ENCODE measurements at regions not wholly inside any gene's neighbourhood (a gene's known extent, or its start where the extent isn't known, plus 50 kb on each side); places are given as distances from the start of the nearest gene placed in this dataset.
"Not testable (repeated sequence)": the region's sequence is repeated elsewhere in the genome, so short reads cannot be mapped to it uniquely, and the experiment has no call there.

GRCh38 chr5:87780831-87781760, 368.4 kb upstream of the CCNH start:
- peak; percentile 81 for DNase-seq

- no peak for DNase-seq
Measured at GRCh38 chr5:87778876-87779275, 366.1 kb upstream of the CCNH start.

GRCh38 chr5:87777877-87778276, 365.1 kb upstream of the CCNH start:
- no peak for DNase-seq

GRCh38 chr5:87776785-87777184, 364.1 kb upstream of the CCNH start:
- DNase-seq: no peak

GRCh38 chr5:87776302-87776701, 363.6 kb upstream of the CCNH start:
- DNase-seq: not testable (repeated sequence)

GRCh38 chr5:87775228-87775627, 362.5 kb upstream of the CCNH start:
- DNase-seq: no peak

GRCh38 chr5:87774804-87775203, 362.1 kb upstream of the CCNH start:
- no peak for DNase-seq

GRCh38 chr5:87770601-87771121, 357.9 kb upstream of the CCNH start:
- DNase-seq: no peak

GRCh38 chr5:87770016-87770570, 357.4 kb upstream of the CCNH start:
- no peak for DNase-seq

- DNase-seq: no peak
Measured at GRCh38 chr5:87769157-87769556, 356.4 kb upstream of the CCNH start.

- DNase-seq: no peak
Measured at GRCh38 chr5:87768190-87768589, 355.5 kb upstream of the CCNH start.

GRCh38 chr5:87765009-87765408, 352.3 kb upstream of the CCNH start:
- DNase-seq: no peak

GRCh38 chr5:87762631-87763030, 349.9 kb upstream of the CCNH start:
- DNase-seq: no peak

GRCh38 chr5:87756951-87757350, 344.2 kb upstream of the CCNH start:
- no peak for DNase-seq

GRCh38 chr5:87755360-87755759, 342.6 kb upstream of the CCNH start:
- no peak for DNase-seq

GRCh38 chr5:87754009-87754757, 341.5 kb upstream of the CCNH start:
- no peak for DNase-seq

- no peak for DNase-seq
Measured at GRCh38 chr5:87752362-87752761, 339.6 kb upstream of the CCNH start.

GRCh38 chr5:87751824-87752223, 339.1 kb upstream of the CCNH start:
- DNase-seq: no peak

GRCh38 chr5:87746891-87747377, 334.2 kb upstream of the CCNH start:
- no peak for DNase-seq

GRCh38 chr5:87746341-87746740, 333.6 kb upstream of the CCNH start:
- DNase-seq: no peak

- DNase-seq: no peak
Measured at GRCh38 chr5:87741881-87742280, 329.2 kb upstream of the CCNH start.

- DNase-seq: no peak
Measured at GRCh38 chr5:87735923-87736322, 323.2 kb upstream of the CCNH start.

GRCh38 chr5:87733897-87734296, 321.2 kb upstream of the CCNH start:
- no peak for DNase-seq
